ENCODE measurements at regions not wholly inside any gene's neighbourhood (a gene's known extent, or its start where the extent isn't known, plus 50 kb on each side); places are given as distances from the start of the nearest gene placed in this dataset.
"Not testable (repeated sequence)": the region's sequence is repeated elsewhere in the genome, so short reads cannot be mapped to it uniquely, and the experiment has no call there.

GRCh38 chr4:86413426-86413825 lies 53.6 kb upstream of the MAPK10 start:
- not testable (repeated sequence) for DNase-seq

- no peak for DNase-seq
Observed at GRCh38 chr4:86414686-86415085, 54.8 kb upstream of the MAPK10 start.

GRCh38 chr4:86416081-86416480 lies 56.2 kb upstream of the MAPK10 start:
- no peak for DNase-seq

DNA sequence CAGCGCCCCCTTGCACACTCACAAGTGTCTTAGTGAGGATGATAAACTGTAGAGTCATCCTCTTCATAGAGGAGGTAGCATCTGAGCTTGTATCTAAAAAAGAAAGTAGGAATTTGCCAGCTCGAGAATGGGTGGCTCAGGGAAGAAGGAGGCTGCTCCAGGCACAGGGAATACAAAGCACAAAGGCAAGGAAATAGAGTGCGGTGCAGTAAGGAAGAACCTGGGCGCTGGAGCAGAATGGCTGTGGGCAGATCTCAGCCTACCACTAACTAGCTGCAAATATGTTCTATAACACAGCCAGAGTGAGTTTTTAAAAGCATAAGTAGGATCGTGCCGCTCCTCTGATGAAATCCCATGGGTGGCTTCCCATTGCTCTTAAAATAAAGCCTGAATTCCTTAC lies 61.6 kb upstream of the MAPK10 start:
- no peak for DNase-seq

DNA sequence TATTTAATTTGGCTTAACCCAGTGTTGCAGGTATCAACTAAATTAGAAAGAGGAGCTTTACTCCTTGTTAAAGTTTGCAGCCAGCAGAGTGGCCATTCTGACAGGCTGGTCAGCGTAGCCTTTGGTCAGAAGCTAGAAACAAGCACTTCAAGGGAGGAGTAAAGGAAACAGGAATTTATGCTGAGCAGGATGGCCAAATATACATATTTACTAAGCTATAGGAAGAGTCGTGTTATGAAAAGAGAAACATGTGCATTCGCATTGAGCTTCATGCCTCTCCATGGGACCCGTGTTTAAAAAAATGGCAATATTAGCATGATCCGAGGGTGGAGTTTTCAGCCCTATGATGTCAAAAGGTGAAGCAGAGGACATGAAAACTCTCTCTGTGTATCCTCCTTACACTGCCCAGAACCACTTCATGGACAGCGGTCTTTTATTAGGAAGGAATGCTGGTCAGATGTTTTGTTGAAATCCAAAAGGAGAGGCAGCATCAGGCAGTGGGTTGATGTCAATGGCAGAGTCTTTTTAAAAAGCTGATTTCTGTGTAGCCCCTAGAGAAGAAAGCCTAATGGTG lies 71.8 kb upstream of the MAPK10 start:
- no peak for DNase-seq

DNA sequence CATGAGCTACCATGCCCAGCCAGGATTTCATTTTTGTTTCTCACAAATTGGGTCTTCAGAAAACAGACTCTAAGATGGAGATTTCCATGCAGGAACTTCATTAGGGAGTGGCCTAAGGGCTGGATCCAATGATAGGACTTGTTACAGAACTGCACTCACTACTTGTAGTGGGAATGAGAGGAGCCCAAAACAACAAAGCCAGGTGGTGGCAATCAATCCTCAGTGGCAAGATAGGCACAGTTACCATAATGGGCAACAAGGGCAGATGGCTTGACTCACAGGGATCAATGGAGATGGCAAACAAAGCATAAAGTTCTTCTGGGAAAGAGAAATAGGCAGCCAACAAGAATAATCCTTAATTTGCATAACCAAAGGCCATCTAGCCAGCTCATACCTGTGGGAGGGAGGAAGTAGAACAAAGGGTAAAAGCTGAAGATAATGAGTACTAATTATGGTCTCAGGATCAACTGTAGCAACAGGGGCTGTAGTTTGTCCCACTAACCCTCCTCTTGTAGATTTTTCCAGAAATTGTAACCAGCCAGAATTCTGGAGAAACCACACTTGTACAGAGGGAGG lies 72.8 kb upstream of the MAPK10 start:
- no peak for DNase-seq

DNA sequence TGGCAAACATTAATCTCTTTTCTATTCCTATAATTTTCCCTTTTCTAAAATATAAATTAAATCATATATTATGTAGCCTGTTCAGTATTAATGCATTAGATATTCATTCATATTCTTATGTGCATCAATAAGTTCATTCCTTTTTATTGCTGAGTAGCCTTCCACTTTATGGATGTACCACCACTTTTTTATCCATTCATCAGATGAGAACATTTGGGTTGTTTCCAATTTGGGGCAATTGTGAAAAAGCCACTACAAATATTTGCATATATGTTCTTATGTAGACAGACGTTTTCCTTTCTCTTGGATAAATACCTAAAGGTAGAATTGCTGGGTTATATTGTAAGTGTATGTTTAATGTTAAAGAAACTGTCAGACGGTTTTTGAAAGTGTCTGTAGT lies 79.4 kb upstream of the MAPK10 start:
- DNase-seq: no peak

DNA sequence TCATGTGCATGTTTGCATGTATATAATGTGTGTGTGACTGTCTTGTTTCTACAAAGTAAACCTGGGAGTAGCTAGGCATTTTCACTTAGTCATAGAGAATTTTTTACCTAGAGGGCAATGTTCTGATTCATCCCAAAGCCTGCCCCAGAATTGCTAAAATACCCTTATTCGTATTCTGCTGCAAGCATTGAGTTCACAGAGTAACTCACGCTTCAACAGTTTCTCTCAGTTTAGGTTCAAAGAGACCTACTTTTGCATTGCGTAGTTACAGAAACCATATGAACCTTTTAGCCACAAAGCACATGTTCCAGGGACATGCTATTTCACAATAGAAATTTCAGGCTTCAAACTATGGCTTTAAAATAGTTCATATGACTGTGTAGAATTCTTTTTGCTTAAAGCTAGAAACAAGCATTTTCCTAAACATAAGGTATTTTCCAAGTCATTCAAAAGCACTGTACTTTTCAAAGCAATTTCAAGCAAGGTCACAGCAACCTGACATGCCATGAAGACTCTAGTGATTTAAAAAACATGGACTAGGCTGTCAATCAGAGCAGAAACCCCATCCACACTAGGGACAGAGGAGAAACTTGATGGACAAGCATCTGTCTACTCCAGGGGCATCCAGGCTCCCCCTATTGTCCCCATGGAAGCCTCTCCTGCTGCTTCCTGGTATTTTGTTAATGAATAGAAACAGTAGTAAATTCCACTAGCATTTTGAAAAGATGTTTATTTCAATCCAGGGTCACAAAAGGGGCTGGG lies 81.5 kb upstream of the MAPK10 start:
- DNase-seq: no peak

GRCh38 chr4:86442881-86443280 lies 83.0 kb upstream of the MAPK10 start:
- DNase-seq: peak in 3 of 14 donors; percentile 9 to 22 (median 12)

- DNase-seq: no peak
Observed at GRCh38 chr4:86443495-86443894, 83.6 kb upstream of the MAPK10 start.

DNA sequence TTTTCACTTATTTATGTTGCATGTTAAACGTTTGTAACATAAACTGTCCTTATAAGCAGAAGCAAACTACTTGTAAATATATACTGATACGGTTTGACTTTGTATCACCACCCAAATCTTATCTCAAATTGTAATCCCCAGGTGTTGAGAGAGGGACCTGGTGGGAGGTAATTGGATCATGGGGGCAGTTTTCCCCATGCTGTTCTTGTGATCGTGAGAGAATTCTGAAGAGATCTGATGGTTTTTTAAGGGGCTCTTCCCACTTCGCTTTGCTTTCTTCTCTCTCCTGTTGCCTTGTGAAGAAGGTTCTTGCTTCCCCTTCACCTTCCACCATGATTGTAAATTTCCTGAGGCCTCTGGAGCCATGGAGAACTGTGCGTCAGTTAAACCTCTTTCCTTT lies 87.1 kb upstream of the MAPK10 start:
- DNase-seq: no peak

- DNase-seq: no peak
Observed at GRCh38 chr4:86448871-86449270, 89.0 kb upstream of the MAPK10 start.

DNA sequence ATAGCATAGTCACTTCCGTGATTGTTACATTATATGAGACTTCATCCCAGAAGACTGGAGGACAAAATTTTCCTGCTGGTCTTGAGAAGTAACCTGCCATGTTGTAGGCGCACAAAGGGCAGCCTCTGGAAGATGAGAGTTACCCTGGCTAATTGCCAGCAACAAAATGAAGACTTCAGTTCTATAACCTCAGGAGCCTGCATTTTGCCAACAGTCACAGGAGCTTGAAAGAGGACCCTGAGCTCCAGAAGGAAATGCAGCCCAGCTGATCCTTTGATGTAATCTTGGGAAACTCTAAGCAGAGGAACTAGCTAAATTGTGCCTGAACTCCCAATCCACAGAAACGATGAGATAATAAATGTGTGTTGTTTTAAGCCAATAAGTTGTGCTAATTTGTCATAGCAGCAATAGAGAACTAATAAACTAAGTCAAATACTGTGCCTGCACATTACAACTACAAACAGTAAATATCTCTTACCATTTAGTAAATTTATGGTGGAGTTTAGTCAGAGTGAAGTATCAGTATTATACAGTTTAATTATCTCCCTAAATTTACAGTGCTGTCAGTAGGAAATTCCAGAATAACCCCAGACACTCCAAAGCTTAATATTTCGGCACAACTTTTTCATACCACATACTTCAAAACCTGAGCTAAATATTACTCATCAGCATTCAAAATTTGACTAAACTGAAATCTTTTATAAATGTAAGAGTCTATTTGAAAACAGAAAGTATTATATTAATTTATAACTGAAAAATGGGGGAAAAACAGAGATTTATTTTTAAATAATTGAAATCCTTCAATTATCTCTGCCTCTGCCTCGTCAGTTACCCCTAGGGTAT lies 90.1 kb upstream of the MAPK10 start:
- DNase-seq: no peak

DNA sequence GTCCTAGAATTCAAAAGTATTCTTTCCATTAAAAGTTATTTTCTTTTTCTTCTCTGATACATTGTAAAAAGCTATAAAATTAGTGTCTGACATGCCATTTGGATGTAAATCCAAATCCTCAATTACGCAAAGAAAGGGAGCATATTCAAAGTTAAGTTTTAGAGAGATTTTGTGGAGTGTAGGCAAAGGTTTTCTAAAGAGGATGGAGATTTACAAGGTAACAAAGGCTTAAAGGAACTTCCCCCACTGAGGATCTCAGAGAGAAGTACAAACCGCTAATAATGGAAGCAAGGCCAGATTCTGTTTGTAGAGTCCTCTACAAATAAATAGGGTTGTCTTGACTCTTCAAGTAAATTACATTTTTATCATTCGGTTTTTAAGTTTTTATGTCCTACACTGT lies 91.0 kb upstream of the MAPK10 start:
- no peak for DNase-seq

GRCh38 chr4:86451560-86452330 lies 91.9 kb upstream of the MAPK10 start:
- no peak for DNase-seq

DNA sequence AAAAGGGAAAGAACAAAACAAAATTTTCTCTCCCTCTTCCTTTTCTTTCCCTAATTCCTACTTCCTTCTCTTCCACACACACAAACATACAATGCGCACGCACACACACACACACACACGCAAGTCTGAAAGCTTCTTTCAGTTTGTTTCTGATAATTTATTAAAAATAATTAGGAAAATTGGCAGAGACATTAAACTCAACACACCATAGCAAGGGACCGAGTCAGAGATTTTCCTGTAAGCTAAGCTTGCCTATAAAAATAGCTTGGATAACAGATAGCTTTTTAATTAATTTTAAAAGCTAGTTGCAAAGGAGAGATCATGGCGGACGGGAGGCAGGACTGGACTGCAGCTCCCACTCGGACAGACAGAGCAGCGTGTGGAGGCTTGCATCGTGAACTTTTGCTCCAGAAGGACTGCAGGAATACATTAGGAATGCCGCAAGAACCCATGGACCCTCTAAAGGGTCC lies 92.6 kb upstream of the MAPK10 start:
- no peak for DNase-seq

GRCh38 chr4:86452924-86453531 lies 93.2 kb upstream of the MAPK10 start:
- DNase-seq: peak in 3 of 14 donors; percentile 20 to 56 (median 44)

- DNase-seq: not testable (repeated sequence)
Observed at GRCh38 chr4:86453611-86454072, 93.8 kb upstream of the MAPK10 start.

DNA sequence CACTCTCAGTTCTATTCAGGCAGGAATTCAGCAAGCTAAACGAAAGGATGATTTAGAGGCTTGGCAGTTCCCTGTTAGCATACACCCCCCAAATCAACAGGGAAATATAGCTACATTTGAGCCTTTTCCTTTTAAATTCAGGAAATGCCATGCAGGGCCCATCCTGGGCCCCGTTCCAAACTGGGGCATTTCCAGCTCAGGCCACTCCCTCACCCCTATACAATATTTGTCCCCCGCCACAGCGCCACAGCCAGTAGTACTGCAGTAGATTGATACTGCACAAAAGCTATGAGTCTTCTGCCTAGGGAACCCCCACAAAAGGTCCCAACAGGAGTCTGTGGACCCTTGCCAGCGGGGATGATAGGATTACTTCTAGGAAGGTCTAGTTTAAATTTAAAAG lies 102.0 kb upstream of the MAPK10 start:
- DNase-seq: no peak

- DNase-seq: no peak
Observed at GRCh38 chr4:86472377-86473019, 112.6 kb upstream of the MAPK10 start.

DNA sequence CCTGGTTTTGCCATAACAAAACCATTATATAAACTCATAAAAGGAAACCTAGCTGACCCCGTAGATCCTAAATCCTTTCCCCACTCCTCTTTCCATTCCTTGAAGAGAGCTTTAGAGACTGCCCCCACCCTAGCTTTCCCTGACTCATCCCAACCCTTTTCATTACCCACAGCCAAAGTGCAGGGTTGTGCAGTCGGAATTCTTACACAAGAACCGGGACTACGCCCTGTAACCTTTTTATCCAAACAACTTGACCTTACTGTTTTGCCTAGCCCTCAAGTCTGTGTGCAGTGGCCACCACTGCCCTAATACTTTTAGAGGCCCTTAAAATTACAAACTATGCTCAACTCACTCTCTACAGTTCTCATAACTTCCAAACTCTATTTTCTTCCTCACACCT lies 116.0 kb upstream of the PTPN13 start:
- not testable (repeated sequence) for DNase-seq
